OCI-LY1 (cell line): ENCODE measurements at regions not wholly inside any gene's neighbourhood (a gene's known extent, or its start where the extent isn't known, plus 50 kb on each side); places are given as distances from the start of the nearest gene placed in this dataset.
"Not testable (repeated sequence)": the region's sequence is repeated elsewhere in the genome, so short reads cannot be mapped to it uniquely, and the experiment has no call there.

Experiments used
- H2AFZ ChIP-seq: fragments of 200-600 bp; sonication (generic), shearing (Covaris generic); 2 replicates; pipeline ENCODE4 v1.6.0; 2014; ENCODE audit warnings: antibody characterized with exemption, mild to moderate bottlenecking, low read length
- H3F3A ChIP-seq: fragments of 200-600 bp; sonication (generic), shearing (Covaris generic); 2 replicates; pipeline ENCODE4 v1.6.0; 2014; ENCODE audit warnings: mild to moderate bottlenecking, antibody characterized with exemption, low read length, moderate library complexity; ENCODE audit not compliant: insufficient read depth
- H3K27ac ChIP-seq: fragments of 200-600 bp; sonication (generic); 2 replicates; pipeline ENCODE4 v1.5.1; 2014; ENCODE audit warnings: low read length, mixed run types, mild to moderate bottlenecking, low read depth; ENCODE audit not compliant: poor library complexity, severe bottlenecking
- H3K27me3 ChIP-seq: fragments of 200-600 bp; sonication (generic); 2 replicates; pipeline ENCODE4 v1.6.0; 2014; ENCODE audit warnings: antibody characterized with exemption, mild to moderate bottlenecking, low read length, moderate library complexity; ENCODE audit not compliant: insufficient read depth
- H3K36me3 ChIP-seq: fragments of 200-600 bp; sonication (generic); 2 replicates; pipeline ENCODE4 v1.6.1; 2014; ENCODE audit warnings: mild to moderate bottlenecking, antibody characterized with exemption, low read length, moderate library complexity, mixed read lengths; ENCODE audit not compliant: insufficient read depth
- H3K4me1 ChIP-seq: fragments of 200-600 bp; sonication (generic); 2 replicates; pipeline ENCODE4 v1.5.1; 2014; ENCODE audit warnings: mild to moderate bottlenecking, low read length, moderate library complexity; ENCODE audit not compliant: insufficient read depth, severe bottlenecking
- H3K4me2 ChIP-seq: fragments of 200-600 bp; sonication (generic), shearing (Covaris generic); 2 replicates; pipeline ENCODE4 v1.6.1; 2014; ENCODE audit warnings: low read length
- H3K4me3 ChIP-seq: fragments of 200-600 bp; sonication (generic); 2 replicates; pipeline ENCODE4 v1.5.1; 2014; ENCODE audit warnings: low read length, low read depth, mild to moderate bottlenecking, mixed read lengths; ENCODE audit not compliant: poor library complexity, severe bottlenecking
- H3K79me2 ChIP-seq: fragments of 200-600 bp; shearing (Covaris generic); 2 replicates; pipeline ENCODE4 v1.6.1; 2016; ENCODE audit warnings: mixed run types, low read length, mixed read lengths; ENCODE audit not compliant: insufficient read depth
- H3K9ac ChIP-seq: fragments of 200-600 bp; sonication (generic), shearing (Covaris generic); 2 replicates; pipeline ENCODE4 v1.6.1; 2014; ENCODE audit warnings: mild to moderate bottlenecking, low read length, mixed read lengths
- H3K9me2 ChIP-seq: fragments of 200-600 bp; sonication (generic), shearing (Covaris generic); 2 replicates; pipeline ENCODE4 v1.6.1; 2014; ENCODE audit warnings: low read depth, mild to moderate bottlenecking, low read length, mixed read lengths
- H3K9me3 ChIP-seq: fragments of 200-600 bp; shearing (Covaris generic); 2 replicates; pipeline ENCODE4 v1.6.1; 2014; ENCODE audit warnings: low read length, mixed read lengths
- H4K20me1 ChIP-seq: fragments of 200-600 bp; sonication (generic), shearing (Covaris generic); 2 replicates; pipeline ENCODE4 v1.6.0; 2016; ENCODE audit warnings: mild to moderate bottlenecking, low read length; ENCODE audit not compliant: insufficient read depth
- CTCF ChIP-seq: fragments of 200-600 bp; sonication (generic), shearing (Covaris generic); IDR thresholded peaks from 2 replicates; pipeline ENCODE4 v1.5.1; 2017; ENCODE audit warnings: mild to moderate bottlenecking, antibody characterized with exemption, low read length, moderate library complexity, mixed read lengths
- EZH2 ChIP-seq: fragments of 200-600 bp; sonication (generic), shearing (Covaris generic); IDR thresholded peaks from 2 replicates; pipeline ENCODE4 v1.8.0; 2017; ENCODE audit warnings: borderline replicate concordance, mixed run types, mild to moderate bottlenecking, antibody characterized with exemption, low read length, moderate library complexity, mixed read lengths

GRCh38 chr4:144421839-144422565 lies 224.0 kb upstream of the HHIP start:
- TF ChIP-seq CTCF, result no peak
- Histone ChIP-seq H3K4me1 (no peaks in the 10 kb centered on the region), H3K4me3 (no peak overlapping the region)

GRCh38 chr4:144423930-144424329 lies 222.0 kb upstream of the HHIP start:
- no peak overlapping the region for H3K9ac ChIP-seq
- H3K9me3 ChIP-seq, result no peaks in the 10 kb centered on the region
- no peak overlapping the region for H3K4me3 ChIP-seq
- H3K27ac ChIP-seq, result no peak overlapping the region
- no peaks in the 10 kb centered on the region for H3K4me1 ChIP-seq
- no peak overlapping the region for H2AFZ ChIP-seq
- no peaks in the 10 kb centered on the region for H3F3A ChIP-seq
- H3K79me2 ChIP-seq, result no peaks in the 10 kb centered on the region
- no peaks in the 10 kb centered on the region for H3K36me3 ChIP-seq
- no peaks in the 10 kb centered on the region for H4K20me1 ChIP-seq
- H3K27me3 ChIP-seq, result no peaks in the 10 kb centered on the region
- no peak overlapping the region for H3K4me2 ChIP-seq
- no peaks in the 10 kb centered on the region for H3K9me2 ChIP-seq
- no peak for TF ChIP-seq EZH2
- TF ChIP-seq CTCF, result no peak

More at GRCh38 chr4:144421839-144422565, 224.0 kb upstream of the HHIP start:
- no peaks in the 10 kb centered on the region for H3K36me3 ChIP-seq
- H3K27me3 ChIP-seq, result no peaks in the 10 kb centered on the region
- no peak overlapping the region for H3K27ac ChIP-seq
- H3F3A ChIP-seq, result no peaks in the 10 kb centered on the region
- H3K4me2 ChIP-seq, result no peak overlapping the region
- no peak overlapping the region for H3K9ac ChIP-seq
- no peaks in the 10 kb centered on the region for H3K79me2 ChIP-seq
- no peaks in the 10 kb centered on the region for H4K20me1 ChIP-seq
- H3K9me2 ChIP-seq, result no peaks in the 10 kb centered on the region
- no peaks in the 10 kb centered on the region for H3K9me3 ChIP-seq
- no peak overlapping the region for H2AFZ ChIP-seq

- not testable (repeated sequence) for H3K36me3 ChIP-seq, H3K9ac ChIP-seq, H3K9me3 ChIP-seq, H2AFZ ChIP-seq, H3K27me3 ChIP-seq, H3K4me1 ChIP-seq, H3F3A ChIP-seq, H3K9me2 ChIP-seq, H3K79me2 ChIP-seq, H3K4me3 ChIP-seq, H3K27ac ChIP-seq, H4K20me1 ChIP-seq, H3K4me2 ChIP-seq
Observed at GRCh38 chr4:144426023-144426422, 219.9 kb upstream of the HHIP start.

GRCh38 chr4:144442713-144443112 lies 203.2 kb upstream of the HHIP start:
- Histone ChIP-seq H3K36me3 (no peaks in the 10 kb centered on the region), H3K9me3 (no peaks in the 10 kb centered on the region), H4K20me1 (no peaks in the 10 kb centered on the region), H3F3A (no peaks in the 10 kb centered on the region), H2AFZ (no peak overlapping the region), H3K9me2 (no peaks in the 10 kb centered on the region), H3K9ac (no peak overlapping the region), H3K4me2 (no peak overlapping the region), H3K27ac (no peak overlapping the region), H3K27me3 (no peaks in the 10 kb centered on the region), H3K79me2 (no peaks in the 10 kb centered on the region), H3K4me1 (no peaks in the 10 kb centered on the region), H3K4me3 (no peak overlapping the region)
- TF ChIP-seq EZH2 (no peak), CTCF (no peak)
